GM18867 (cell line): ENCODE measurements at regions not wholly inside any gene's neighbourhood (a gene's known extent, or its start where the extent isn't known, plus 50 kb on each side); places are given as distances from the start of the nearest gene placed in this dataset.
"Not testable (repeated sequence)": the region's sequence is repeated elsewhere in the genome, so short reads cannot be mapped to it uniquely, and the experiment has no call there.

Source experiments
- ATAC-seq: cut with Tn5 transposase; IDR thresholded peaks from one replicate; pipeline ENCODE4 v1.9.1; 2021; ENCODE audit warnings: mild to moderate bottlenecking, moderate library complexity; ENCODE audit not compliant: unreplicated experiment

DNA sequence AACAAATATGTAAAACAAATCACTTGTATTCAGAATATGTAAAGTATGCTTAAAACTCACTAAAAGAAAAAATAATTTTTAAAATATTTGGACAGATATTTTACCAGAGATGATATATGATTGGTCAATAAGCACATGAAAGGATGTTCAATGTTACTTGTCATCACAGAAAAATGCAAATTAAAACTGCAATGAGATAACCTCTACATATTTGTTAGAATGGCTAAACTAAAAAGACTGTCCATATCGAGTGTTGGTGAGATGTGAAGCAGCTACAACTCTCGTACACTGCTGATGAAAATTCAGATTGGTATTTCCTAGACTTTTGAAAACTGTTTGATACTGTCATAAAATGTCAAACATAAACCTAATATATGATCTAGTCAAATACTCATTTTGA, 685.1 kb downstream of the DTWD2 start:
- ATAC-seq: no peak

DNA sequence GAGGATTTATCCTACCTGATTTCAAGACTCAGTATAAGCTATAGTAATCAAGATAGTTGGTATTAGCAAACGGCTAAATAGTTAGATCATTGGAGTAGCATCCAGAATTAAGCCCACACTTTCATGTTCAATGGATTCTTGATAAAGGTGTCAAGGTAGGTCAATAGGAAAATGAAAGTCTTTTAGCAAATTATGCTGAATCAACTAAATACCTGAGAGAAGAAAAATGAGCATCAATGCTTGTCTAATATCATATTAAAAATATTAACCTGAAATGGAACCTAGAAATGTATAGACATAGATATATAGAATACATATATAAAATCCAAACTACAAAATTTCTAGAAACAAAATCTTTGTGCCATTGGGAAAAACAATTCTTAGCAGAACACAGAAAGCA, 685.6 kb downstream of the DTWD2 start:
- ATAC-seq: no peak

- no peak for ATAC-seq
These were observed 686.7 kb downstream of the DTWD2 start for GRCh38 chr5:118301696-118302095.

DNA sequence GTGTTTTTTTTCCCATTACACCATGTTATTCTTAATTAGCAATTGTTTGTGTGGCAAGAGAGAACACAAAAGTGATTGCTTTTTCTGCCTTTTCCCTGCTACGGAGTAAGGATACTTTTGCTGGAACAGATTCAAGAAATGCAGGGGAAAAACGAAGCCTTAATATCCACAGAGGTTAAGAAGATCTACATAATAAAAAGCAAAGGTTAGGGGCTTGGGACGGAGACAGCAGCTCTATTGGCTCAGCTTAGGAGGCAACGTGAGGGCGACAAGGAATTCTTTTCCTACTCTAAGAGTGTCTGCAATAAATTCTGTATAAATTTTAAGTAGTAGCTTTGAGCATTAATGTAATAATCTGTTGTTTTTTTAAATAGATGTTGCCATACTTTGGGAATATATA, 693.3 kb downstream of the DTWD2 start:
- ATAC-seq: no peak

- no peak for ATAC-seq
These were observed 695.0 kb downstream of the DTWD2 start for GRCh38 chr5:118293378-118293777.

GRCh38 chr5:118290204-118290603, 698.1 kb downstream of the DTWD2 start:
- no peak for ATAC-seq

DNA sequence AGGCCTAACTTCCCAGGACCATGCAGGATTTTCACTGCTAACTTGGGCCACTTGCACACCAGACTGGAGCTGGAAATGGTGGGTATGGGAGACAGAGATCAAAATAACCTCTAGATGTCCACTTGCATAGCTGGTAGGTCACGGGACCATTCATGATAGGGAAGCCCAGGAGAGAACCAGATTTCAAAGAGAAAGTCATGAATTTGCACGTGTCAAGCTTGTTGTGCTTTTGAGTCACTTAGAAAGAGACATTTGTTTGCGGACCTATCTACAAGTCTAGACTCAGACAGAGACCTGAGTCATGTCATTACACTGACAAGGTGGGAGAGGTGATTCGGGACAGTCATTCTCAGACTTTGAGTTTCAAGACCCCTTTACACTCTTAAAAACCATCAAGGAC, 704.1 kb downstream of the DTWD2 start:
- peak; percentile 47 for ATAC-seq

DNA sequence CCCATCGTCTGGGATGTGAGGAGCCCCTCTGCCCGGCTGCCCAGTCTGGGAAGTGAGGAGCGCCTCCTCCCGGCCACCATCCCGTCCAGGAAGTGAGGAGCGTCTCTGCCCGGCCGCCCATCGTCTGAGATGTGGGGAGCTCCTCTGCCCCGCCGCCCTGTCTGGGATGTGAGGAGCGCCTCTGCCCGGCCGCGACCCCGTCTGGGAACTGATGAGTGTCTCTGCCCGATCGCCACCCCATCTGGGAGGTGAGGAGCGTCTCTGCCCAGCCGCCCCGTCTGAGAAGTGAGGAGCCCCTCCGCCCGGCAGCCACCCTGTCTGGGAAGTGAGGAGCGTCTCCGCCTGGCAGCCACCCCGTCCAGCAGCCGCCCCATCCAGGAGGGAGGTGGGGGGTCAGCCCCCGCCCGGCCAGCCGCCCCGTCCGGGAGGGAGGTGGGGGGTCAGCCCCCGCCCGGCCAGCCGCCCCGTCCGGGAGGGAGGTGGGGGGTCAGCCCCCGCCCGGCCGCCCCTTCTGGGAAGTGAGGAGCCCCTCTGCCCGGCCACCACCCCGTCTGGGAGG, 705.8 kb downstream of the DTWD2 start:
- not testable (repeated sequence) for ATAC-seq

GRCh38 chr5:118279540-118280294, 708.6 kb downstream of the DTWD2 start:
- ATAC-seq: no peak

- ATAC-seq: no peak
These were observed 717.8 kb downstream of the DTWD2 start for GRCh38 chr5:118270526-118270925.

- ATAC-seq: no peak
These were observed 730.1 kb downstream of the DTWD2 start for GRCh38 chr5:118258223-118258622.

DNA sequence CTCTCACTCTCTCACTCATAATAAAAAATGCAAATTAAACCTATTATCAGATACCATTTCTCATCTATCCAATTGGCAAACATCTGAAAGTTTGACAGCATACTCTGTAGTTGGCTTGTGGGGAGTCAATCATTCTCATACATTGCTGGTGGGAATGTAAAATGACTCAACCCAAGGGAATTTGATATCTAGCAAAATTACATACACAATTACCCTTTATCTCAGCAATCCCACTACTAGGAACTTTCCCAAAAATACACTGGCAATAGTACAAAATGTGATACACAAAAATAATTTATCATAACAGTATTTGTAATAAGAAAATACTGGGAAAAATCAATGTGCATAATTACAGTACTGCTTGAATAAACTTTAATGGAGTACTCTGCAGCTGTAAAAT, 731.3 kb downstream of the DTWD2 start:
- no peak for ATAC-seq

- no peak for ATAC-seq
These were observed 734.9 kb downstream of the DTWD2 start for GRCh38 chr5:118253225-118254061.

- ATAC-seq: peak; percentile 77
These were observed 739.0 kb downstream of the DTWD2 start for GRCh38 chr5:118249386-118249785.

GRCh38 chr5:118247458-118247857, 740.9 kb downstream of the DTWD2 start:
- ATAC-seq: no peak

- ATAC-seq: no peak
These were observed 744.7 kb downstream of the DTWD2 start for GRCh38 chr5:118243613-118244012.

DNA sequence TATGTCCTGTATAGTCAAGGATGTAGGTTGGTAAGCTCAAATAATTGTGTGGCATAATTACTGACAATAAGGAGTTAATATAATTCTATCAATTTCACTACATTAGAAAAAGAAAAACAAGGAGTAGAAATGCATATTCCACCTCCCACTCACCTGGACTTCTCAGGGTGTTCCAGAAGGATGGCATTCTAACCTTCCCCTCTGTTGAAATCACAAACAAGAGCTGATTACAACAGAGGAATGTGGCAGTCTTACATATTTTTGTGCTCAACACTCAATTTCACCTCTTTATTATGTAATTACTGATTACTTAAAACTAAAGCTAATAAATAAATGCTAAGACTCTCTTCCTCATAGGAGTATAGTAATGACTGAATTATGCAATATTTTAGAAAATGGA, 745.3 kb downstream of the DTWD2 start:
- ATAC-seq: no peak

DNA sequence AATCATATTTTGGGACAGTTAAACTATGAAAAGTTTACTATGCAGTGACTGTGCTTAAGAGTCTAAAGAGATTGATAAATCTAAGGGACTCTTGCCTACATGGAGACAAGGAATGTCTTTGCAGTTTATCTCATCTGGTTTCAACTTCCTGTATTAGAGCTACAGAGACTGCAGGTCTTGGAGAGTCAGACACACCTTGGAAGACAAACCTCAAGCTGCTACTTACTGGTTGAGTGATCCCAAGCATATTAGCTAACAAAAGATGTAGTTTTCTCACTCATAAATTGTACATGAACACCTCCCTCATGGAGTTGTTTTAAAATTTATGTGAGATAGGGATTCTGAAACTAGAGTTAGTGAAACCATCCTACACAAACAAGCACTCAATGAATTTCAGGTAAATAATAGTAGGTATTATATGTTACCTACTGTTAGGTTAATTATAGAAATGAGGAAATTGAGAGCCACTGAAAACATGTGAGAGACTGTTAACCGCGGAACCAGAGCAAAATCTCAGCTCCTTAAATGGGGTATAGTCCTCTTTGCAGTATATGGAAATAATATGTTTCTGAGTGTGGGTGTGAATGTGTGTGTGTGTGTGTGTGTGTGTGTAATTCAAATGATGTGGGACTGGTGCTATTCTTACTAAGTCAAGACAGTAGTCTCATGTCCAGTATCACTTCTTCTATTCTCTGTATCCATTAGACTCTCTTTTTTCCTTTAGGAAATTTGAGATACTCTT, 752.1 kb downstream of the DTWD2 start:
- ATAC-seq: peak; percentile 90

DNA sequence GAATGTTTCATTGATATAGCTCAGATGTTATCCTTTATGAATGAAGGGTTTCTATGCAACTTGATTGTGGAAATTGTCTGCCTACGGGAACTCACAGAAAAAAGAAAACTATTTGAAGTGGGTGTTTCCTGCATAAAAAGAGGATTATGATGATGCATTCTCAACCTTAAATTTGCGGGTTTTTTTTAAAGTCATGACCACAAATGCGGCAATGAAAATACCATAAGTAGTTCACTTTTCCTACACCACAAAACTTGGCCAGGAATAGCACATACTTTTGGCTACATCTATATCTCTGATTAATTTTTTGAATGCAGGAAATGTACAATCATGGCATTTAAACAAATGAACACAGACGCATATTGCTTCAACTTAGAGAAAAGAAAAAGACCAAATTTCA, 754.7 kb downstream of the DTWD2 start:
- ATAC-seq: no peak

GRCh38 chr5:118228489-118228888, 759.9 kb downstream of the DTWD2 start:
- no peak for ATAC-seq

DNA sequence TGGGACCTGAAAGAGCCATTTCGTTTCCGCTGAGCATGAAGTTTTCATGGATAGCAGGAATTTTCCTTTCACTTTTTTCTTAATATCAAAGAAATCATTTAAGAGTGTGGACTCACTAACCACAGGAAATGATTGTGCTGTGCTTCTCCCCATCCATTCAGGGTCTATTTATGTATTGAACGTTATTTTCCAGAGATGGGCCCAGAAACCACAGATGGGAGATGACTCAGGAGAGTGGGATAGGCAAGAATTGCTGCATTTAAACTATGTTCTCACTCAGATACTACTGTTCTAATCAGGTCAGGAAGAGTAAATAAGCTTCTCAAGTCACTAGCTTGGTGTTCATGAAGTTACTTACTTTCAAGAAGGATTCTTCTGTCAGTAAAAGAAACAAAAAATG, 763.8 kb downstream of the DTWD2 start:
- ATAC-seq: no peak
